HEK293T (cell line): ENCODE measurements at regions not wholly inside any gene's neighbourhood (a gene's known extent, or its start where the extent isn't known, plus 50 kb on each side); places are given as distances from the start of the nearest gene placed in this dataset.

ENCODE experiments used
- CTBP1 ChIP-seq: fragments of 450-650 bp; IDR thresholded peaks from 2 replicates; pipeline ENCODE4 v1.6.1; 2016; ENCODE audit warnings: borderline replicate concordance
- FOXK2 ChIP-seq: fragments of 450-650 bp; IDR thresholded peaks from 2 replicates; pipeline ENCODE4 v1.6.1; 2016; ENCODE audit warnings: mild to moderate bottlenecking
- HDGF ChIP-seq: fragments of 450-650 bp; IDR thresholded peaks from 2 replicates; pipeline ENCODE4 v1.6.1; 2017; ENCODE audit warnings: antibody characterized with exemption, borderline replicate concordance
- SUZ12 ChIP-seq: fragments of 450-650 bp; IDR thresholded peaks from 2 replicates; pipeline ENCODE4 v1.6.1; 2016; ENCODE audit warnings: mild to moderate bottlenecking

GRCh38 chr14:99047441-99048031 is 224.5 kb downstream of the BCL11B start:
- TF ChIP-seq HDGF (no peak), CTBP1 (no peak), FOXK2 (no peak), SUZ12 (no peak)
